Neural progenitor cell (in vitro differentiated cells): ENCODE measurements at regions not wholly inside any gene's neighbourhood (a gene's known extent, or its start where the extent isn't known, plus 50 kb on each side); places are given as distances from the start of the nearest gene placed in this dataset.

ENCODE experiments used
- CTCF ChIP-seq: fragments of 200-600 bp; sonication (generic); IDR thresholded peaks from 2 replicates; pipeline ENCODE4 v1.5.1; 2017; ENCODE audit warnings: antibody characterized with exemption, mild to moderate bottlenecking
- EZH2 ChIP-seq: fragments of 200-600 bp; sonication (generic); IDR thresholded peaks from 2 replicates; pipeline ENCODE4 v1.6.1; 2017; ENCODE audit warnings: antibody characterized with exemption, mild to moderate bottlenecking, moderate library complexity

- TF ChIP-seq EZH2 (no peak), CTCF (no peak)
These were observed 128.9 kb downstream of the ZFP64 start for GRCh38 chr20:52062452-52063209.
